GM12874 (cell line): ENCODE measurements at regions not wholly inside any gene's neighbourhood (a gene's known extent, or its start where the extent isn't known, plus 50 kb on each side); places are given as distances from the start of the nearest gene placed in this dataset.

Experiments used
- CTCF ChIP-seq: IDR thresholded peaks from 2 replicates; pipeline ENCODE4 v1.5.1; 2011; ENCODE audit warnings: low read depth, mild to moderate bottlenecking, control low read depth, low read length, moderate library complexity; ENCODE audit not compliant: insufficient read depth

DNA sequence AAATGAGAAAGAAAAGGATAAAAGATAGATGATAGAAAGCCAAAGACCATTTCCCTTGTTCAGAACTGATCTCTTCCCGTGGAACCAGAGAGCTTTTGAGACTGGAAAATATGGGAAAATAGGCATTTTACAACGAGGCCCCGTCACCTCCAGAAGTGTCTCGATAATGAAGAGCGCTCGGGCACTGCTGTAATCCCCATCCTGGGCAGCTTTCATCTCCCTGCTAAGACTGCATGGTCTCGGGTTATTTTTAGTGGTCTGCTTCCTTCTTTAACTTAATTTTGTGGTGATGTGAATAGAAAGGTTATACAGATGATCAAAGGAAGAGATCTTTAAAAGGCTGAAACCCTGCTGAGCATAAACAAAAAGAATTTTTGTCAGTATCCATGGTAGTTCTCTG is 176.6 kb downstream of the METTL4 start:
- no peak for TF ChIP-seq CTCF

- TF ChIP-seq CTCF: no peak
Observed at GRCh38 chr18:2395427-2396161, 175.7 kb downstream of the METTL4 start.

- no peak for TF ChIP-seq CTCF
Observed at GRCh38 chr18:2396162-2396505, 175.2 kb downstream of the METTL4 start.

DNA sequence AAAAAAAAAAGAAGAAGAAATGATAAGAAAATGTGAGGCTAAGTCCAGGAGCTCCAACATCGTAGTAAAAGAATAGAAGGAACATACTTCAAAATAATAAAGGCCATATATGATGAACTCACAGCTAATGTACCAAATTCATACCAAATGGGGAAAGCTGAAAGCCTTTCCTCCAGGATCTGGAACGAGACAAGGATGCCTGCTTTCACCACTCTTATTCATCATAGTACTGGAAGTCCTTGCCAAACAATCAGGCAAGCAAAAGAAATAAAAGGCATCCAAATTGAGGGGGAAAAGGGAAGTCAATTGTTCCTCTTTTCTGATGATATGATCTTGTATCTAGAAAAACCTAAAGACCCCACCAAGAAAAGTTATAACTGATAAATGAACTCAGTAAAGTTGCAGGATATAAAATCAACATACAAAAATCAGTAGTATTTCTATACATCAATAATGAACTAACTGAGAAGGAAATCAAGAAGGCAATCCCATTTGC is 170.6 kb downstream of the METTL4 start:
- no peak for TF ChIP-seq CTCF

DNA sequence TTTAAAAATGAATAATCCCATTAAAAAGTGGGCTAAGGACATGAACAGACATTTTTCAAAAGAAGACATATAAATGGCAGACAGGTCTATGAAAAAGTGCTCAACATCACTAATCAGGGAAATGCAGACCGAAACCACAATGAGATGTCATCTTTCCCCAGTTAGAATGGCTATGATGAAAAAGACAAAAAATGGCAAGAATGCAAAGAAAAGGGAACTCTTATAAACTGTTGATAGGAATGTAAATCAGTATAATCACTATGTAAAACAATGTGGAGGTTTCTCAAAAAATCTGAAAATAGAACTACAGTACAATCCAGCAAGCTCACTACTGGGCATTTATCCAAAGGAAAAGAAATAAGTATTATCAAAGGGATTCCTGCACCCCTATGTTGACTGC is 169.2 kb downstream of the METTL4 start:
- TF ChIP-seq CTCF: no peak

- TF ChIP-seq CTCF: no peak
Observed at GRCh38 chr18:2406544-2406943, 164.8 kb downstream of the METTL4 start.

DNA sequence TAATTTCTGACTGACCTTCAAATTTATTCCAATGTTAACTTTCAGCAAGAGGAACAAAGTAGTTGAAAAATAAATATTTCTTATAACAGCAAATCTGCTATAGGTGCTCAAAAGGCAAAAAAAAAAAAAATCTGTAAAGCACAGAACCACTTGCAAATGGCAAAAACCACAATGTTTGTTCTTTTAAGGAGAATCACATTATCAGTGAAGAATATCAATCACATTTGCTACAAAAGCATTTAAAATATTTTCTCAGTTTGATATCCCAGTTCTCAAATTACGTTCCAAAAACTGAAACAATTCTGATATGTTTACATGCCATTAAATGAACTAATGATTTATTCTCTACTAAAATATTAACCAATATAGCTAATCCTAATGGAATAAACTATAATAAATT is 163.3 kb downstream of the METTL4 start:
- no peak for TF ChIP-seq CTCF

DNA sequence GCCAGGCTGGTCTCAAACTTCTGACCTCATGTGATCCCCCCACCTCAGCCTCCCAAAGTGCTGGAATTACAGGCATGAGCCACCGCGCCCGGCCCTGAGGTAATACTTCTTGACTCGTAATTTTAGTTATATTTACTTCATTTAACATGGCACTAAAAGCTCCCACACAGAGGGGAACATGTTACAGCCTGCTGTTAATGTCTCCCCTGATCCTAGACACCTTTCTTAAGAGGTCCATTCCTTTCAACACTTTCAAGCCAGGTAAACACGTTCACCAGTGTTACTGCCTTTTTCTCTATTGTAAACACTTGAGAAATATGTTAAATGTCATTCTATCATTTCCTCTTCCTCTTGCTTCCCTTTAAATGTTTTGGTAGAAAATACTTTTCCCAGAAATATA is 161.4 kb downstream of the METTL4 start:
- TF ChIP-seq CTCF: no peak
